ENCODE measurements at regions not wholly inside any gene's neighbourhood (a gene's known extent, or its start where the extent isn't known, plus 50 kb on each side); places are given as distances from the start of the nearest gene placed in this dataset.
"Not testable (repeated sequence)": the region's sequence is repeated elsewhere in the genome, so short reads cannot be mapped to it uniquely, and the experiment has no call there.

GRCh38 chr3:80675790-80676189, 908.0 kb upstream of the ROBO1 start:
- CTCF ChIA-PET: no interaction called here
- Mint-ChIP-seq H3K27me3 (ENCODE audit: low read depth) (no peaks in the 10 kb centered on the region), H3K9me3 (ENCODE audit: insufficient read depth) (peaks cover 4% of the 10 kb centered on the region), H3K27ac (no peak overlapping the region), H3K4me3 (no peak overlapping the region), H3K36me3 (ENCODE audit: low read depth) (no peaks in the 10 kb centered on the region), H3K4me1 (ENCODE audit: low read depth) (no peaks in the 10 kb centered on the region)
- ATAC-seq (no peak), DNase-seq (no peak)
- POLR2A ChIA-PET: no interaction called here

GRCh38 chr3:80668600-80669294, 900.9 kb upstream of the ROBO1 start:
- Mint-ChIP-seq H3K4me3 (no peak overlapping the region), H3K27ac (no peak overlapping the region), H3K27me3 (ENCODE audit: low read depth) (no peaks in the 10 kb centered on the region), H3K36me3 (ENCODE audit: low read depth) (no peaks in the 10 kb centered on the region), H3K9me3 (ENCODE audit: insufficient read depth) (peaks cover 18% of the 10 kb centered on the region), H3K4me1 (ENCODE audit: low read depth) (no peaks in the 10 kb centered on the region)
- ATAC-seq (no peak), DNase-seq (no peak)
- CTCF ChIA-PET: no interaction called here
- POLR2A ChIA-PET: no interaction called here

GRCh38 chr3:80668100-80668499, 900.3 kb upstream of the ROBO1 start:
- Mint-ChIP-seq H3K4me1 (ENCODE audit: low read depth) (no peaks in the 10 kb centered on the region), H3K9me3 (ENCODE audit: insufficient read depth) (peaks cover 18% of the 10 kb centered on the region), H3K4me3 (no peak overlapping the region), H3K27ac (no peak overlapping the region), H3K27me3 (ENCODE audit: low read depth) (no peaks in the 10 kb centered on the region), H3K36me3 (ENCODE audit: low read depth) (no peaks in the 10 kb centered on the region)
- no peak for ATAC-seq
- DNase-seq: no peak
- POLR2A ChIA-PET: no interaction called here
- CTCF ChIA-PET: no interaction called here

- Mint-ChIP-seq H3K9me3 (ENCODE audit: insufficient read depth) (peaks cover 16% of the 10 kb centered on the region), H3K4me3 (no peak overlapping the region), H3K27ac (no peak overlapping the region), H3K36me3 (ENCODE audit: low read depth) (no peaks in the 10 kb centered on the region), H3K27me3 (ENCODE audit: low read depth) (no peaks in the 10 kb centered on the region), H3K4me1 (ENCODE audit: low read depth) (no peaks in the 10 kb centered on the region)
- no peak for DNase-seq
- ATAC-seq: no peak
- POLR2A ChIA-PET: no interaction called here
- CTCF ChIA-PET: no interaction called here
These were observed 895.6 kb upstream of the ROBO1 start for GRCh38 chr3:80663426-80663825.

- DNase-seq (no peak), ATAC-seq (no peak)
- no peaks in the 10 kb centered on the region for H3K27me3 Mint-ChIP-seq (ENCODE audit: low read depth)
- no peaks in the 10 kb centered on the region for H3K4me1 Mint-ChIP-seq (ENCODE audit: low read depth)
- H3K4me3 Mint-ChIP-seq: no peak overlapping the region
- no peak overlapping the region for H3K27ac Mint-ChIP-seq
- peaks cover 18% of the 10 kb centered on the region for H3K9me3 Mint-ChIP-seq (ENCODE audit: insufficient read depth)
- POLR2A ChIA-PET: no interaction called here
- CTCF ChIA-PET: no interaction called here
- no peaks in the 10 kb centered on the region for H3K36me3 Mint-ChIP-seq (ENCODE audit: low read depth)
These were observed 887.4 kb upstream of the ROBO1 start for GRCh38 chr3:80655216-80655615.

GRCh38 chr3:80649170-80649569, 881.4 kb upstream of the ROBO1 start:
- H3K36me3 Mint-ChIP-seq (ENCODE audit: low read depth): no peaks in the 10 kb centered on the region

GRCh38 chr3:80643421-80643820, 875.6 kb upstream of the ROBO1 start:
- H3K9me3 Mint-ChIP-seq (ENCODE audit: insufficient read depth): peaks cover 12% of the 10 kb centered on the region
- H3K4me3 Mint-ChIP-seq: no peak overlapping the region
- no peaks in the 10 kb centered on the region for H3K36me3 Mint-ChIP-seq (ENCODE audit: low read depth)
- no peaks in the 10 kb centered on the region for H3K4me1 Mint-ChIP-seq (ENCODE audit: low read depth)
- ChIA-PET CTCF (no interaction called here), POLR2A (no interaction called here)
- no peaks in the 10 kb centered on the region for H3K27me3 Mint-ChIP-seq (ENCODE audit: low read depth)
- DNase-seq (no peak), ATAC-seq (no peak)
- H3K27ac Mint-ChIP-seq: no peak overlapping the region

More at GRCh38 chr3:80649170-80649569, 881.4 kb upstream of the ROBO1 start:
- ChIA-PET POLR2A (no interaction called here), CTCF (no interaction called here)
- no peaks in the 10 kb centered on the region for H3K4me1 Mint-ChIP-seq (ENCODE audit: low read depth)
- peaks cover 12% of the 10 kb centered on the region for H3K9me3 Mint-ChIP-seq (ENCODE audit: insufficient read depth)
- no peaks in the 10 kb centered on the region for H3K27me3 Mint-ChIP-seq (ENCODE audit: low read depth)
- DNase-seq (no peak), ATAC-seq (no peak)
- H3K4me3 Mint-ChIP-seq: no peak overlapping the region
- H3K27ac Mint-ChIP-seq: no peak overlapping the region

- peaks cover 11% of the 10 kb centered on the region for H3K9me3 Mint-ChIP-seq (ENCODE audit: insufficient read depth)
- CTCF ChIA-PET: no interaction called here
- no peaks in the 10 kb centered on the region for H3K4me1 Mint-ChIP-seq (ENCODE audit: low read depth)
- no peak overlapping the region for H3K4me3 Mint-ChIP-seq
- no peak overlapping the region for H3K27ac Mint-ChIP-seq
- ATAC-seq: no peak
- H3K36me3 Mint-ChIP-seq (ENCODE audit: low read depth): no peaks in the 10 kb centered on the region
- no peak for DNase-seq
- no peaks in the 10 kb centered on the region for H3K27me3 Mint-ChIP-seq (ENCODE audit: low read depth)
- POLR2A ChIA-PET: no interaction called here
These were observed 850.8 kb upstream of the ROBO1 start for GRCh38 chr3:80618295-80619256.

- ChIA-PET CTCF (no interaction called here), POLR2A (no interaction called here)
- no peak overlapping the region for H3K27ac Mint-ChIP-seq
- peaks cover 7% of the 10 kb centered on the region for H3K9me3 Mint-ChIP-seq (ENCODE audit: insufficient read depth)
- H3K36me3 Mint-ChIP-seq (ENCODE audit: low read depth): no peaks in the 10 kb centered on the region
- H3K27me3 Mint-ChIP-seq (ENCODE audit: low read depth): no peaks in the 10 kb centered on the region
- ATAC-seq: no peak
- H3K4me3 Mint-ChIP-seq: no peak overlapping the region
- no peaks in the 10 kb centered on the region for H3K4me1 Mint-ChIP-seq (ENCODE audit: low read depth)
- DNase-seq: no peak
These were observed 844.6 kb upstream of the ROBO1 start for GRCh38 chr3:80612366-80612765.

- DNase-seq; H3K27me3 Mint-ChIP-seq (ENCODE audit: low read depth); POLR2A ChIA-PET; H3K9me3 Mint-ChIP-seq (ENCODE audit: insufficient read depth); CTCF ChIA-PET; ATAC-seq; H3K4me1 Mint-ChIP-seq (ENCODE audit: low read depth); H3K4me3 Mint-ChIP-seq; H3K27ac Mint-ChIP-seq; H3K36me3 Mint-ChIP-seq (ENCODE audit: low read depth): not testable (repeated sequence)
These were observed 840.3 kb upstream of the ROBO1 start for GRCh38 chr3:80608072-80608471.

GRCh38 chr3:80606073-80606472, 838.3 kb upstream of the ROBO1 start:
- ATAC-seq: no peak
- no peaks in the 10 kb centered on the region for H3K4me1 Mint-ChIP-seq (ENCODE audit: low read depth)
- CTCF ChIA-PET: no interaction called here
- POLR2A ChIA-PET: no interaction called here
- no peaks in the 10 kb centered on the region for H3K27me3 Mint-ChIP-seq (ENCODE audit: low read depth)
- no peak for DNase-seq
- no peak overlapping the region for H3K4me3 Mint-ChIP-seq
- no peak overlapping the region for H3K27ac Mint-ChIP-seq
- H3K9me3 Mint-ChIP-seq (ENCODE audit: insufficient read depth): peaks cover 11% of the 10 kb centered on the region
- no peaks in the 10 kb centered on the region for H3K36me3 Mint-ChIP-seq (ENCODE audit: low read depth)

GRCh38 chr3:80601479-80601878, 833.7 kb upstream of the ROBO1 start:
- Mint-ChIP-seq H3K27ac (no peak overlapping the region), H3K4me1 (ENCODE audit: low read depth) (no peaks in the 10 kb centered on the region), H3K27me3 (ENCODE audit: low read depth) (no peaks in the 10 kb centered on the region), H3K9me3 (ENCODE audit: insufficient read depth) (peaks cover 16% of the 10 kb centered on the region), H3K36me3 (ENCODE audit: low read depth) (no peaks in the 10 kb centered on the region), H3K4me3 (no peak overlapping the region)
- DNase-seq (no peak), ATAC-seq (no peak)
- ChIA-PET CTCF (no interaction called here), POLR2A (no interaction called here)
